ENCODE measurements at regions not wholly inside any gene's neighbourhood (a gene's known extent, or its start where the extent isn't known, plus 50 kb on each side); places are given as distances from the start of the nearest gene placed in this dataset.

- no peak overlapping the region for H3K23ac ChIP-seq (ENCODE audit: insufficient read length, low read depth, low read length)
- no peak overlapping the region for H2BK120ac ChIP-seq (ENCODE audit: low read depth, low read length, poor library complexity, severe bottlenecking)
- no peak overlapping the region for H2AFZ ChIP-seq (ENCODE audit: low read length)
- no peak overlapping the region for H3T11ph ChIP-seq (ENCODE audit: low read length)
- no peak overlapping the region for H4K91ac ChIP-seq (ENCODE audit: insufficient read length, low read depth, low read length)
- H3K79me2 ChIP-seq (ENCODE audit: insufficient read depth, low read length) = no peaks in the 10 kb centered on the region
- Mint-ChIP-seq H3K27me3 (ENCODE audit: low read depth) (no peaks in the 10 kb centered on the region), H3K4me3 (no peak overlapping the region), H3K4me1 (peaks cover 3 to 9% of the 10 kb centered on the region in 2 experiments; a peak in 2 of 4 replicates), H3K36me3 (ENCODE audit: insufficient read depth in 1 of 3, low read depth in 3 of 3) (no peaks in the 10 kb centered on the region), H3K9me3 (no peaks in the 10 kb centered on the region), H3K27ac (no peak overlapping the region)
- no peak overlapping the region for H4K8ac ChIP-seq (replicated peaks; ENCODE audit: insufficient read length, low read depth, low read length)
- no peak overlapping the region for H2BK5ac ChIP-seq (ENCODE audit: insufficient read length, low read length)
- no peak overlapping the region for H3K27ac ChIP-seq (ENCODE audit: insufficient read length, low read depth, low read length)
- H3K4ac ChIP-seq (ENCODE audit: low read depth, low read length) = no peak overlapping the region
- no peak for TF ChIP-seq CTCF (conservative IDR thresholded peaks at IDR 0.05)
- H2BK15ac ChIP-seq (ENCODE audit: low read depth, low read length) = no peak overlapping the region
- WGBS (ENCODE audit: extremely low coverage, insufficient read length, low lambda C conversion rate) = no CpG with 5 or more reads among the region's 2 CpGs
- H3K9me3 ChIP-seq (ENCODE audit: control insufficient read depth, low read depth, low read length) = no peaks in the 10 kb centered on the region
- no peaks in the 10 kb centered on the region for H3K23me2 ChIP-seq (ENCODE audit: insufficient read length, low read depth, low read length, poor library complexity, severe bottlenecking)
- H3K56ac ChIP-seq (ENCODE audit: insufficient read length, low read depth, low read length) = no peak overlapping the region
- H3K14ac ChIP-seq (ENCODE audit: insufficient read depth, low read length) = no peak overlapping the region
- no peak overlapping the region for H3K18ac ChIP-seq (ENCODE audit: insufficient read length, low read depth, low read length)
- no peak overlapping the region for H2BK12ac ChIP-seq (ENCODE audit: insufficient read length, low read depth, low read length)
- H4K20me1 ChIP-seq (ENCODE audit: control insufficient read depth, insufficient read depth, insufficient read length) = no peaks in the 10 kb centered on the region
- no peaks in the 10 kb centered on the region for H3K79me1 ChIP-seq (ENCODE audit: insufficient read depth, low read depth, low read length, poor library complexity, severe bottlenecking)
- H2BK20ac ChIP-seq (ENCODE audit: low read depth, low read length, poor library complexity, severe bottlenecking) = no peak overlapping the region
- H3K9ac ChIP-seq (ENCODE audit: extremely low read depth, insufficient read length, low read length) = no peak overlapping the region
- H3K4me2 ChIP-seq (ENCODE audit: insufficient read depth, insufficient read length, low read length) = no peak overlapping the region
- no peaks in the 10 kb centered on the region for H3K27me3 ChIP-seq (ENCODE audit: insufficient read depth, low read length)
- peaks cover 2% of the 10 kb centered on the region; the same call in 1 of the 2 replicates for H3K4me1 ChIP-seq (ENCODE audit: insufficient read depth, low read length)
- DNase-seq = no peak
- H4K5ac ChIP-seq (ENCODE audit: insufficient read length, low read depth, low read length) = no peak overlapping the region
- no peak overlapping the region for H2AK5ac ChIP-seq (ENCODE audit: insufficient read length, low read length)
Measured at GRCh38 chr11:26844963-26845362, 123.1 kb upstream of the SLC5A12 start.
